ENCODE measurements at regions not wholly inside any gene's neighbourhood (a gene's known extent, or its start where the extent isn't known, plus 50 kb on each side); places are given as distances from the start of the nearest gene placed in this dataset.

- TF ChIP-seq CTCF (IDR thresholded peaks at IDR 0.05) = no peak
- Histone ChIP-seq H3K4me3 (no peak overlapping the region), H3K36me3 (no peaks in the 10 kb centered on the region), H3K9me3 (no peaks in the 10 kb centered on the region), H3K27ac (no peak overlapping the region), H3K27me3 (ENCODE audit: low read depth) (no peaks in the 10 kb centered on the region), H3K4me1 (peaks cover 38% of the 10 kb centered on the region)
- intact Hi-C loops (cut with DNase I) = no loop called here
- peak in 1 of 2 donors; percentile 3 for ATAC-seq
- no peak for DNase-seq
These were observed 215.6 kb downstream of the RPLP1 start for GRCh38 chr15:69668039-69668705.

GRCh38 chr15:69668963-69669362 is 216.3 kb downstream of the RPLP1 start:
- H3K27me3 ChIP-seq (ENCODE audit: low read depth) = no peaks in the 10 kb centered on the region
- peaks cover 38% of the 10 kb centered on the region for H3K4me1 ChIP-seq
- intact Hi-C loops (cut with DNase I) = no loop called here
- TF ChIP-seq CTCF (IDR thresholded peaks at IDR 0.05) = no peak
- no peaks in the 10 kb centered on the region for H3K36me3 ChIP-seq
- no peak overlapping the region for H3K4me3 ChIP-seq
- ATAC-seq = peak; percentile 15 to 56
- H3K9me3 ChIP-seq = no peaks in the 10 kb centered on the region
- no peak for DNase-seq
- no peak overlapping the region for H3K27ac ChIP-seq

GRCh38 chr15:69669446-69669845 is 216.8 kb downstream of the RPLP1 start:
- Histone ChIP-seq H3K4me1 (peaks cover 38% of the 10 kb centered on the region), H3K27me3 (ENCODE audit: low read depth) (no peaks in the 10 kb centered on the region), H3K4me3 (no peak overlapping the region), H3K36me3 (no peaks in the 10 kb centered on the region), H3K27ac (no peak overlapping the region), H3K9me3 (no peaks in the 10 kb centered on the region)
- ATAC-seq (no peak), DNase-seq (no peak)
- intact Hi-C loops (cut with DNase I) = no loop called here
- no peak for TF ChIP-seq CTCF (IDR thresholded peaks at IDR 0.05)

GRCh38 chr15:69673291-69673881 is 220.8 kb downstream of the RPLP1 start:
- Histone ChIP-seq H3K36me3 (no peaks in the 10 kb centered on the region), H3K27me3 (ENCODE audit: low read depth) (no peaks in the 10 kb centered on the region), H3K4me3 (no peak overlapping the region), H3K9me3 (no peaks in the 10 kb centered on the region), H3K4me1 (peaks cover 16% of the 10 kb centered on the region), H3K27ac (no peak overlapping the region)
- TF ChIP-seq CTCF (IDR thresholded peaks at IDR 0.05) = no peak
- no peak for ATAC-seq
- DNase-seq = no peak
- intact Hi-C loops (cut with DNase I) = no loop called here

- H3K27me3 ChIP-seq (ENCODE audit: low read depth) = no peaks in the 10 kb centered on the region
- no peaks in the 10 kb centered on the region for H3K9me3 ChIP-seq
- H3K4me3 ChIP-seq = no peak overlapping the region
- intact Hi-C loops (cut with DNase I) = no loop called here
- H3K4me1 ChIP-seq = no peaks in the 10 kb centered on the region
- no peak for TF ChIP-seq CTCF (IDR thresholded peaks at IDR 0.05)
- DNase-seq (no peak), ATAC-seq (no peak)
- H3K27ac ChIP-seq = no peak overlapping the region
- no peaks in the 10 kb centered on the region for H3K36me3 ChIP-seq
These were observed 223.1 kb downstream of the RPLP1 start for GRCh38 chr15:69675731-69676130.
